ENCODE measurements at regions not wholly inside any gene's neighbourhood (a gene's known extent, or its start where the extent isn't known, plus 50 kb on each side); places are given as distances from the start of the nearest gene placed in this dataset.

- no peak for TF ChIP-seq CEBPB (IDR thresholded peaks at IDR 0.05)
- TF ChIP-seq CTCF (IDR thresholded peaks at IDR 0.05) = no peak
- no peak for TF ChIP-seq POLR2A (IDR thresholded peaks at IDR 0.05; ENCODE audit: low read length)
- no peak for TF ChIP-seq FOSL2 (IDR thresholded peaks at IDR 0.05)
- no peak for TF ChIP-seq FOSL2 (CRISPR knock-in tag; IDR thresholded peaks at IDR 0.05)
- TF ChIP-seq RFX5 (IDR thresholded peaks at IDR 0.05) = no peak
- TF ChIP-seq EHMT2 (IDR thresholded peaks at IDR 0.05; ENCODE audit: low read depth) = no peak
- TF ChIP-seq SREBF2 (IDR thresholded peaks at IDR 0.05) = no peak
These were observed 419.9 kb upstream of the RARB start for GRCh38 chr3:25007974-25008658.
